ENCODE measurements at regions not wholly inside any gene's neighbourhood (a gene's known extent, or its start where the extent isn't known, plus 50 kb on each side); places are given as distances from the start of the nearest gene placed in this dataset.

- Histone ChIP-seq H4K20me1 (ENCODE audit: insufficient read depth, low read length) (no peaks in the 10 kb centered on the region), H3K4me3 (replicated peaks in 1 of 3; ENCODE audit: insufficient read depth in 1 of 3, low read depth in 2 of 3, low read length in 3 of 3) (no peak overlapping the region), H3K9me3 (ENCODE audit: low read length) (no peaks in the 10 kb centered on the region), H2AFZ (ENCODE audit: low read length) (no peak overlapping the region), H3K36me3 (replicated peaks in 1 of 2; ENCODE audit: control insufficient read depth in 1 of 2, insufficient read depth in 2 of 2, low read length in 2 of 2) (no peaks in the 10 kb centered on the region), H3K79me2 (ENCODE audit: insufficient read depth, low read length) (no peaks in the 10 kb centered on the region), H3K27me3 (ENCODE audit: control insufficient read depth in 1 of 2, insufficient read depth in 2 of 2, low read length in 2 of 2) (no peaks in the 10 kb centered on the region; a peak in 1 of 5 replicates), H3K4me2 (ENCODE audit: low read depth, low read length) (no peak overlapping the region), H3K4me1 (ENCODE audit: insufficient read depth, low read length) (no peaks in the 10 kb centered on the region), H3K9ac (ENCODE audit: insufficient read depth, low read depth, low read length) (no peak overlapping the region), H3K27ac (ENCODE audit: extremely low read length, insufficient read depth, low read length) (no peak overlapping the region)
- ATAC-seq (no peak), DNase-seq (ENCODE audit: low spot score) (no peak), FAIRE-seq (no peak)
- ChIA-PET CTCF (ENCODE audit: low intra/inter-chr PET ratio, low total read pairs) (no interaction called here), POLR2A (no interaction called here)
- no TSS peak for BruUV-seq (replicated peaks)
- 30% methylated on average over 4 of the region's 4 CpGs for WGBS (ENCODE audit: low lambda C conversion rate)
- intact Hi-C loops (cut with micrococcal nuclease; ENCODE audit: unreplicated experiment) (no loop called here), in situ Hi-C loops (cut with HindIII; ENCODE audit: extremely low pct_ligation_motif_present, low pct_unique_long_range_greater_than_20kb) (no loop called here)
- TF ChIP-seq ZNF709 (CRISPR knock-in tag; IDR thresholded peaks at IDR 0.05) (no peak), KAT2B (IDR thresholded peaks at IDR 0.05; ENCODE audit: borderline replicate concordance, low read depth, low read length) (no peak), ZUFSP (CRISPR knock-in tag; IDR thresholded peaks at IDR 0.05; ENCODE audit: borderline replicate concordance) (no peak), ZBTB4 (CRISPR knock-in tag; IDR thresholded peaks at IDR 0.05; ENCODE audit: borderline replicate concordance) (no peak), ZBTB21 (CRISPR knock-in tag; IDR thresholded peaks at IDR 0.05) (no peak)
Measured at GRCh38 chr5:124921694-124922093, 175.3 kb upstream of the ZNF608 start.

Data from HepG2 (cell line).